Urothelium cell line (cell line): ENCODE measurements at regions not wholly inside any gene's neighbourhood (a gene's known extent, or its start where the extent isn't known, plus 50 kb on each side); places are given as distances from the start of the nearest gene placed in this dataset.
"Not testable (repeated sequence)": the region's sequence is repeated elsewhere in the genome, so short reads cannot be mapped to it uniquely, and the experiment has no call there.

Experiments used
- DNase-seq: peaks from one replicate; pipeline ENCODE4 v3.0.0; 2011; ENCODE audit warnings: low spot score, mixed read lengths
- FAIRE-seq: peaks from 2 replicates; lab custom pipeline; 2011; peaks lifted over from hg19 to GRCh38; lab: Jason Lieb, UNC

DNA sequence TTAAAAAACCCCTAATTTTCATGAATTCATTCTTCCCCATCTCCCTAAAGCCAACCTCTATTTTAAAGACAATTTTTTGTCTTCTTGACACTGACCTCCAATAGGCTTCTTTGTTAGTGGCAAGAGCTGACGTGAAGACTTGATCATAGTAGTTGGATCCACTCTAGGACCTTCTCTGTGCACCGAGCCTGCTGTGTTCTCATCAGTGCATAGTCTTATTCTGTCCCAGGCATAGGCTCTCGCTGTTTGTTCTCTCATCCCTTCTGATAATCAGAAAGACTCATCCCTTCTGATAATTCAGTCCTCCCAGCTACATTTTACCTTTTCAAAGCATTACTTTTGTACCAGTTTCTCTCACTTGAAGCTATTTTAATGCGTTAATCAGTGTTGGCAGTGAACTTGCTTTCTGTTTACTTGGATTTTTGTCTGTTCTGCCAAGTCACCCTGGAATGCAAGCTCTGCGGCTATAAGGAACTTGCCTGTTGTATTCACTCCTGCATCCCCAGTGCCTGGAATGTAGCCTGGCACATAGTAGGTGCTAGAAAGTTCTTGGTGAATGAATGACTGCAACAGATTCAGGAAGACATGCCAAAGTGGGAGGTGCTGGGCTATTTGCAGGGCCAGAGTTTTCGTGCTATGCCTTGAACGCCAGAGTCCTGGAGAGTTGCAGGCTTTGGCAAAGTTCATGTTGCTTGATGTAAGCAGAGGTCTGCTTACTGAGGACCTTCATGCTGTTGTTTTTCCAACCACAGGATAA, 147.6 kb upstream of the MPHOSPH6 start:
- FAIRE-seq: no peak
- no peak for DNase-seq

- FAIRE-seq (no peak), DNase-seq (no peak)
Measured at GRCh38 chr16:82313754-82314153, 143.7 kb upstream of the MPHOSPH6 start.

DNA sequence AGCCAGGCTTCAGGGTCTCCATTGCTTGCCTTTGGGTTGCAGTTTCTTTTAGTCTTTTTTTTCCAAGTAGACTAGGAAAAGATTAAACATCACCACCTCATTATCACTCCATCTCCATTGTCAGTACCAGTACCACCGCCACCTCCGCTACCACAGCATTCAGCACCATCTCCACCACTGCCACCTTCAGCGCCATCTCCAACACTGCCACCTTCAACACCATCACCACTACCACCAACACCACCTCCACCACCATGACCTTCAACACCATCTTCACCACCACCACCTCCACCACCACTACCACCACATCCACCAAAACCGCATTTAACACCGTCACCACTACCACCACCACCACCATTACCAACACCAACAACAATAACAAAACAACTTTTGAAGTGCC, 141.5 kb upstream of the MPHOSPH6 start:
- FAIRE-seq: peak; percentile 27
- DNase-seq: no peak

DNA sequence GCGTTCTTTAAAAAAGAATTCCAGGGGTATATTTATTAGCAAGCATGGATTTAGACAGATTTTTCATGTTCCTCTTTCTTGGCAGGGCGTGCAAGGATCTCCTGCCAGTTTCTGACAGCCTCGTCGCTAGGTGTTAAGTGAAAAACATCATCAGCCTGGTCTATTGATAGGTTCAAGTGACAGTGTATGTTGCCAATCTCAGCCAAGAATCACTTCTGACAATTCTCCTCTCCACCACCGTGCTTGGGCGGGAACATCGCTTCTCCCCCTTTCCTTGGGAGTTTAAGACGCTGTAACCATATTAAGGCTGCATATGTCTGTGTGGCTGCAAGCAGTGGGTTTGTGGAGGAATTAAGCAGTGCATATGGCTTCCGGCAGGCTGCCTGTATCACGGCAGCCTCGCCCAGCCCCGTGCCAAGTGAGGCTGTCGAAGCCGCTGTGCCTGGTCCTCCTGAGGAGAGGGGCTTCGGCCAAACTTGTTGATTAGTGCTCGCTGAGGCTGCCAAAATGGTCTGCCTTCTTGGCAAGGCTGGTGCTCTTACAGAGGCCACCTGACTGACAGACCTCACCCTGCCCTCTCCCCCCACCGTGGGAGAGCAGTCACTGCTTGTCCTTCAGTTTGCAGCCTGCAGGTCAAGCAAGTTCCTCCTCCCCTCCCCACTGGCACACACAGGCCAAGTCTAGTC, 132.2 kb upstream of the MPHOSPH6 start:
- DNase-seq: no peak
- FAIRE-seq: no peak

DNA sequence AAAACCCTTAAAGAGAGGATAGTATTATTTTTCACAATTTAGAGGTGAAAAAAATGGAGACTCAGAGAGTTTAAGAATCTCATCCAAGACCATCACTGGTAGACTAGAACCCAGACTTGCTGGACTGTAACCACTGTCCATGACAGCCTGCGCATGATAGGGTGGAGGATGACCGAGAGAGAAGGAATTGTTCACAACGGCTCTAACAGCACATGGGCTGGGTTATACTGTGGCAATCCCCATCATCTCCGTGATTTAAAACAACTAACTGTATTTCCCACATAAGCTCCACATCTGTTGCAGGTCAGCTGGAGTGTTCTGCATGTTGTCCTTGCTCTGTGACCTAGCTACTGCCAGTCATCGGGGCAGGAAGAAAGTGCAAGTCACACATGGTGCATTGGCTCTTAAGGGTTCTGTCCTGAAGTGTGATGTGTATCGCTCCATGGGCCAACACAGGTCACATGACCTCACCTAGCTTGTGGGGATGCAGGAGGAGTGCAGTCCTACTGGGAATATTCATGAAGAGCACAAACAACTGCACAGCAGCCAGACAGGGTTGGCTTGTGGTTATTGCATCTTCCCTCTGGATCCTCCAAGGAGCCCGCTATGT, 131.2 kb upstream of the MPHOSPH6 start:
- no peak for DNase-seq
- peak; percentile 37 for FAIRE-seq

GRCh38 chr16:82300374-82300951, 130.4 kb upstream of the MPHOSPH6 start:
- FAIRE-seq (no peak), DNase-seq (no peak)

DNA sequence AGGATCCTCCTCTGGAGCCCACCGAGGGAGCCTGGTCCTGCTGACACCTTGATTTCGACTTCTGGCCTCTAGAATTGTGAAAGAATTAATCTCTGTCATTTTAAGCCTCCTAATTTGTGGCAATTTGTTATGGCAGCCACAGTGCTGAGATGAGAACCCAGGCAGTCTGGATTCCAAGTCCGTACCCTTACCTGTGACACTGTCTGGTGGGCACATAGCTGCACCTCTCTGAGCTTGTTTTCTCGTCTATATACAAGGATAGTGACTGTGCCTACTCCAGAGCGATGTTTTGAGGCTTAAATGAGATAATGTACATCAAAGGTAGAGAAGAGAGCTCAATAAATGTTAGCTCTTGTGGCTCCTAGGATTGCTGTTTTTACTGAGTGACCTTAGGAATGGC, 128.4 kb upstream of the MPHOSPH6 start:
- no peak for DNase-seq
- FAIRE-seq: no peak

GRCh38 chr16:82295290-82296201, 125.5 kb upstream of the MPHOSPH6 start:
- DNase-seq (no peak), FAIRE-seq (no peak)

GRCh38 chr16:82293671-82294070, 123.6 kb upstream of the MPHOSPH6 start:
- FAIRE-seq (no peak), DNase-seq (no peak)

- DNase-seq (no peak), FAIRE-seq (no peak)
Measured at GRCh38 chr16:82287937-82288336, 117.9 kb upstream of the MPHOSPH6 start.

DNA sequence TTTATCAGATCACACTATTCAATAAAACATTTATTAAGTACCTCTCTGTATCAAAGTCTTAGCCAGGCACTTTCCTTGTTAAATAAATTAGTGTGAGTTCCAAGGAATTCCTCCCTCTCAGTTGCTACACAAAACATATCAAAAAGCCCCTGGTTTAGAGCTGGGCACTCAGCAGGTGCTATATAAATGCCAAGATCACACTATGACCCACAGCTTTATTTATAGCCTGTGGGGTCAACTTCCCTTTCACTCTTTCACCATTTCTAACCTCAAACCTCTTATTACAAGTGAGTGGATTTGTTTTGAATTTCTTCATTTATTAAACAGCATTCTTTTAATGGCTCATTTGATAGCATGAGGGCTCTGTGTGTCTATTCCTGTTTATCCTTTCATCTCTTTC, 112.6 kb upstream of the MPHOSPH6 start:
- no peak for FAIRE-seq
- no peak for DNase-seq

- no peak for DNase-seq
- no peak for FAIRE-seq
Measured at GRCh38 chr16:82281544-82281943, 111.5 kb upstream of the MPHOSPH6 start.

GRCh38 chr16:82280867-82281266, 110.8 kb upstream of the MPHOSPH6 start:
- FAIRE-seq: no peak
- no peak for DNase-seq

- not testable (repeated sequence) for DNase-seq, FAIRE-seq
Measured at GRCh38 chr16:82275349-82275748, 105.3 kb upstream of the MPHOSPH6 start.

GRCh38 chr16:82271636-82272035, 101.6 kb upstream of the MPHOSPH6 start:
- DNase-seq (no peak), FAIRE-seq (no peak)

GRCh38 chr16:82267675-82268074, 97.7 kb upstream of the MPHOSPH6 start:
- DNase-seq, FAIRE-seq: not testable (repeated sequence)

DNA sequence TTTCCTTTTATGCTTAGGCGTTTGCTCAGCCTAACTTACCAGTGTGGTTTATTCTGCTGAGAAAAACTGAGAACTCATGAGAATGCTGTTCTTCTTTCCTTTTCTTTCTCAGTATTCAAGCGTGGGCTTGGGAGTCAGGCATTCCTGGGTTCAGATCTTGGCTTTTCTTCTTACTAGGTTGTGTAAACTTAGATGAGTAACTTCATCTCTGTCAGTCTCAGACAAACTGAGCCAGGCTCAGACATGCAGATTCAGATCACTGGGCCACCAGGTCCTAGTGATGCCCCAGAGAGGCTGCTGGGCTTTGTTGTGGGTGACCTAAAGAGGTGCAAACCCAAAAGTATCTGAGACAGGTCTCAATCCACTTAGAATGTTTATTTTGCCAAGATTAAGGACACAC, 95.8 kb upstream of the MPHOSPH6 start:
- DNase-seq (no peak), FAIRE-seq (no peak)

GRCh38 chr16:82264756-82265155, 94.7 kb upstream of the MPHOSPH6 start:
- FAIRE-seq (no peak), DNase-seq (no peak)

DNA sequence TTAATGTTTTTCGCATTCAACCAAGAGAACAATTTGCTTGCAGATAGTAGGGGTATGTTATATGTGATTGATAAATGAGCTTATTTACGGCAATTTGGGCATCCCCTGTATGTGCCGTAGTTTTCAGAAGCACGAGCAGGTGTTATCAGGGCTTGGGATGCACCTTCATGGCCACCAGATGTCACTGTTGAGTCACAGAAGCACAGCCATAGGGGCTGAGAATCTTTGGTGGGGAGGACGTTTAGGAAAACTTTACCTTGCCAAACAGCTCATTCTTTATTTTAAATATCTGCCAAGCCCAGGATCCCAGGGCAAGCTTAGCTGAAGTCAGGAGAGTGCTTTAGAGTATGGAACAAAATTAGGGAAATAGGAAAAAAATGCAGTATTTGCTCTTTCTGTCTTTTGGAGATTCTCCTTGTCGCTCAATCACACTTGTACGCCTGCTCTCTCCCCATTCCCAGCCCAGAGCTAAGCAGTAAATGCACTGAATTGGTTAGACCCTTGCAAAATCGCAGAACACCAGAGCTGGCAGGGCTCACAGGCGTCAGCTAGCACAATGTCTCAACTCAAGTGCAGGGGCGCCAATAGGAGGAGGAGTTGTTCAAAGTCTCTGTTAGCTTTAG, 93.6 kb upstream of the MPHOSPH6 start:
- DNase-seq: peak; percentile 68
- no peak for FAIRE-seq

- DNase-seq (no peak), FAIRE-seq (no peak)
Measured at GRCh38 chr16:82262244-82262643, 92.2 kb upstream of the MPHOSPH6 start.
